HG03460 (cell line): ENCODE measurements at regions not wholly inside any gene's neighbourhood (a gene's known extent, or its start where the extent isn't known, plus 50 kb on each side); places are given as distances from the start of the nearest gene placed in this dataset.

Source experiments
- ATAC-seq: cut with Tn5 transposase; IDR thresholded peaks from one replicate; pipeline ENCODE4 v1.9.1; 2021; ENCODE audit not compliant: unreplicated experiment

GRCh38 chr10:61099756-61100155, 155.8 kb upstream of the RHOBTB1 start:
- ATAC-seq = no peak

DNA sequence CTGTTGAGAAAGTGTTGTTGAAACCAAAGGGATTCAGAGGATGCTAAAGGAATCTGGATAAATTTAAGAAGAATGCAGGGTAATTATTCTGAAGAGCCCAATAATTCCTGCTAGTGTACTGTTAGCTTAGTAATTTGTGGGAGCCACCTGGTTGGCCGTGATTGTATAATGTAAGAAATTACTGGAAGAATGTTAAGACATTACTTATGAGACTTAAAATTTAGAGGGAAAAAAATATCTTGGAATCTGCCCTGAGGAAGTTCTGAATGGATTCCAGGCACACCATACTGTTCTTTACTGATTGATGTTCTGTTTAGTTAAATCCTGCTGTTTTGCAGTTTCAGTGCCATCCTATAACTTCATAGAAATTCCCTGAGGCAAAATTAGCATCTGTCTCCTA, 155.0 kb upstream of the RHOBTB1 start:
- no peak for ATAC-seq

DNA sequence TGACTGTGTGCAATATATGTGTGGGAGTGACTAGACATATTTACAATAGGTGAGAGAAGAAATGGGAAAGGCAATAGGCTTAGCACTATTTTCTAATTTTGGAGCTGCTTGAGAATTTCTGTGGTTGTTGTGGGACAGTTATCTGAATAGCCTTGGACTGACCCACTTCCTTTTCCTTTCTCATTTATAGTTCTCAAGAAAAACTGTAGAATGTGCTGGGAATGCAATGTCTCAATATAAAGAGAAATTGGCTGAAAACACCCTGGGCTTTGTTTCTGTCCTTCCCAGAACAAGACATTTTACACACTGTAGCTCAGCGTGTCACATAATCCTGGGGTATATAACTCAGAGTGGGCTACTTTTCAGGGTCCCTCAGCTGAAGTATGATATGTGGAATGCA, 153.0 kb upstream of the RHOBTB1 start:
- ATAC-seq = no peak

GRCh38 chr10:61096056-61096455, 152.1 kb upstream of the RHOBTB1 start:
- no peak for ATAC-seq

GRCh38 chr10:61091531-61091930, 147.5 kb upstream of the RHOBTB1 start:
- no peak for ATAC-seq

GRCh38 chr10:61089251-61089650, 145.3 kb upstream of the RHOBTB1 start:
- no peak for ATAC-seq

GRCh38 chr10:61084493-61084892, 140.5 kb upstream of the RHOBTB1 start:
- no peak for ATAC-seq

- ATAC-seq = no peak
These were observed 137.3 kb upstream of the RHOBTB1 start for GRCh38 chr10:61081301-61081700.

DNA sequence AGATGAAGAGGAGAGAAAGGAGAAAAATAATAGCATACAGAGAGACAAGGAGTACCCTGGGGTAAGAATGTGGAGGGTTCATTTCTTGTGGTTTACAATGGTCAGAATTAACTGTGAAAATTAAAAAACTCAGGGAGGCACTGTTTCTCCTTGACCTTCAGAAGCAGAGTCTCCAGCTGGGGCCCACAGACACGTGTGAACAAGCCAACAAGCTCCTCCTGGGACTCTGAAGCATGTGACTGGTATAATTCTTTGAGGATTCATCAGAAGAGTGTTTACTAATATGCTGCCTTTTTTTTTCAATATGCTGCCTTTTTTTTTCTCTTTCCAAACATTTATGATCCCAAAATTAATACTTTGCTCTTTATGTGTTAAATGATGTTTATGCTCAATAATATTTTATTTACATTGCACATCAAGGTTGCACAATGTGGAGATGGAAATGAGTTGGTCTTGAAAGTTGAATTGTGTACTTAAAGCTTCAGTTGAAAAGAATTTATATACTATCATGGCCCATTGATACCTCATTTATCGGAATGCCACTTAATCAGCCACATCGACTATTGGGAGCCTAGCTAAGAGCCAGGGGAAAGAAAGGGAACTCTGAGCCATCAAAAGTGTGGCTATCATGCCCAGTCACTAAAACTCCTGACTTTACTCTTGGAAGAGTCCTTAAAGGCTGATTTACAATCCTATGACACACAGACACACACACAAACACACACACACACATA, 134.7 kb upstream of the RHOBTB1 start:
- no peak for ATAC-seq

DNA sequence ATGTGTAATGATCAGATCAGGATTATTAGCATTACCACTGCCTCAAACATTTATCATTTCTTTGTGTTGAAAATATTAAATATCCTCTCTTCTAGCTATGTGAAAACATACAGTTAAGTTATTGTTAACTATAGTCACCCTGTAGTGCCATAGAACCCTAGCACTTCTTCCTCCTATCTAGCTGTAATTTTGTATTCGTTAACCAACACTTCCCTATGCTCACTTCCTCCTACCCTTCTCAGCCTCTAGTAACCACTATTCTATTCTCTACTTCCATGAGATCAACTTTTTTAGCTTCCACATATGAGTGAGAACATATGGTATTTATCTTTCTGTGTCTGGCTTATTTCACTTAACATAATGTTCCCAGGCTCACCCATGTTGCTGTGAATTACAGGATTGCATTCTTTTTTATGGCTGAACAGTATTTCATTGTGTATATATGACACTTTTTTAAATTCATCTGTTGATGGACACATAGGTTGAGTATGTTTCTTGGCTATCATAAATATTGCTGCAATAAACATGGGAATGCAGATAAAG, 132.7 kb upstream of the RHOBTB1 start:
- ATAC-seq = no peak

DNA sequence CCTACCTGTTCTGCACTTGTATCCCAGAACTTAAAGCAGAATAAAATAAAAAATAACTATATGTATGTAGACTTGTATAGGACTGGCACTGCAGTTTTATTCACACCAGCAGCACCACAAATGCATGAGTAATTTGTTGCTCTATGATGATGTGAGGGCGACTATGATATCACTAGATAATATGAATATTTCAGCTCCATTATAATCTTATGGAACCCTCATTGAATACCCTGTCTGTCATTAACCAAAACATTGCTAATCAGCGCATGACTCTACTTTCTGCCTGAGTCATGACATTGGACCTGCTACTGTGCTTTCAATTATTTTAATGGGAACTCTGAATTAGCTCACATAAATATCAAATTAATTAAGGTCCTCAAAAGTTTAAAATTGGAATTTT, 129.4 kb upstream of the RHOBTB1 start:
- ATAC-seq = no peak

GRCh38 chr10:61071580-61071979, 127.6 kb upstream of the RHOBTB1 start:
- ATAC-seq = no peak

GRCh38 chr10:61068471-61068870, 124.5 kb upstream of the RHOBTB1 start:
- ATAC-seq = no peak

GRCh38 chr10:61067671-61068336, 123.8 kb upstream of the RHOBTB1 start:
- no peak for ATAC-seq

- no peak for ATAC-seq
These were observed 122.8 kb upstream of the RHOBTB1 start for GRCh38 chr10:61066661-61067344.

DNA sequence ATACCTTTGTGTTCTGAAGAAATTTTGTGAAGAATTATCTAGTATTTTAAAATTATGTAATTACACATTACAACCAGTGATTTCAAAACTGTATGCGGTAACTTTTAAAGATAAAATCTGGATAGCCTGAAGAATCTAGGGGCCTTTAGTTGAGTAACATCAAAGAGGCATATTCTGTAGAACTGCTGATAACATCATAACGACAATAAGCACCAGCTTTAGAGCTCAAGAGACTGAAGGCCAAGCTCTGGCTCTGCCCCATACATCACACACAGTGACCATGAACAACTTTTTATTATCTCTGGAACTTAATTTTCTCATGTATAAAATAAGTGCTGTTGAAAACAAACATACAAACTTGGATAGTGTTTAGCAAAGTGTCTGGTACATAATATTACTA, 121.1 kb upstream of the RHOBTB1 start:
- no peak for ATAC-seq

DNA sequence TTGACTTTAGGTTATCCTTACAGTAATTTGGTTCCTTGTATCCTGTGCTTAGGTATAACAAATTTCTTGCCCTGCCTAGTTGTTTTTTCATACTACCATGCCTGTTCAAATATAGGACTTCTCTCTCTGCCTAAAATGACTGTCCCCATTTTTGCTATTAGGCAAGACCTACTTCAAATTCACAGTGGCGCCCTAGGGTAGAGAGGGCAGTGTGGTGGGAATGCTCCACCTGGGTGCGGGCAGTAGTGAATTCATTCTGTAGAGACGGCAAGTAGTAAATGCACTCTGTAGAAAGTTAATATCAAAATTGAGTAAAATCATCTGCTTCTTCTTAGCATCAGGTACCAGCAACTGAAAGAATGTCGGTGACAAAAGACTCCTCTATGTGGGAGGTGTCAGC, 120.4 kb upstream of the RHOBTB1 start:
- ATAC-seq = no peak

DNA sequence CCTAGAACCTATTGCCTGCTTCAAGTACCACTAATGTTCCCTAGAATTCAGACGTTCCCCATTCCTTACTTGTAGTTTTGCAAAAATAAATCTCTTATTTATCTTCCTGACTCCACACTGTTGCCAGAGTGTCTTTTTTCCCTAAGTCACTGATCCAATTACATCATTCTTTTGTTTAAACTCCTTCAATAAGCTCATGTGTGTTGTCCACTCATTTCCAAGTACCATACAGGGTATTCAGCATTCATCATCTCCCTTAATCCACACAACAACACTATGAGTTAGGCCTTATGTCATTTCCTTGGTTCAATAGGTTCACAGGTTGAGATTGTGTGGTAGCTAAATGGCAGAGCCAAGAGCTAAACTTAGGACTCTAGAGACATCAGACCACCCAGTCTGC, 119.9 kb upstream of the RHOBTB1 start:
- no peak for ATAC-seq

- no peak for ATAC-seq
These were observed 119.0 kb upstream of the RHOBTB1 start for GRCh38 chr10:61063034-61063433.

GRCh38 chr10:61061923-61062504, 118.0 kb upstream of the RHOBTB1 start:
- no peak for ATAC-seq

- ATAC-seq = no peak
These were observed 115.7 kb upstream of the RHOBTB1 start for GRCh38 chr10:61059636-61060035.
